ENCODE measurements at regions not wholly inside any gene's neighbourhood (a gene's known extent, or its start where the extent isn't known, plus 50 kb on each side); places are given as distances from the start of the nearest gene placed in this dataset.

DNA sequence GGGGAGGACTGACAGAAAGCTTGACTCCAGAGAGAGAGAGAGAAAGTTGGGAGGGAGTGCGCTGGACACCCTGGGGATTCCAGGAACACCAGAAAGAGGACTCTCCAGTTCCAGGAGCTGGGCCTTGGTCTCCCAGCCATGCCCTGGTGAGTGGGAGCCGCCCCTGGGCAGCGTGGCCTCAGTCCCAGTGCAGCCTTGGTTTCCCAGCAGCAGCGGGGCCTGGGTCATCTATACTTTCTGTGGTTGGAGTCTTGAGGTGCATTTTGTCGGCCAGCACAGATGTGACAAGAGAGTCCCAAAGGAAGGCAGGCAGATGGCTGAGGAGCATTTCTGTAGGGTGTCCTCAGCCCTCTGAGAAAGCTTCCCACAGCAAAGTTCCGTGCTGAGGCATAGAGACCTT lies 334.7 kb upstream of the ZNF32 start:
- Histone ChIP-seq H3K27ac (ENCODE audit: low read depth in 1 of 2, low read length in 2 of 2) (no peak overlapping the region), H3K27me3 (ENCODE audit: control insufficient read depth in 4 of 4, insufficient read depth in 4 of 4, low read length in 3 of 4) (no peaks in the 10 kb centered on the region), H3K36me3 (ENCODE audit: control insufficient read depth in 4 of 4, insufficient read depth in 3 of 4, low read depth in 1 of 4, low read length in 3 of 4) (no peaks in the 10 kb centered on the region), H3K9ac (ENCODE audit: low read depth in 1 of 2, low read length in 2 of 2) (no peak overlapping the region), H3K4me1 (ENCODE audit: control insufficient read depth in 4 of 4, insufficient read depth in 4 of 4, low read length in 3 of 4) (no peaks in the 10 kb centered on the region), H3K9me3 (ENCODE audit: control insufficient read depth in 4 of 4, low read length in 3 of 4) (peaks cover 0 to 6% (median 0%) of the 10 kb centered on the region in 4 donors), H3K4me3 (ENCODE audit: low read depth in 1 of 3, low read length in 3 of 3) (no peak overlapping the region)
- DNase-seq (ENCODE audit: low spot score): no peak
- 89% methylated on average over 6 of the region's 6 CpGs for WGBS
- TF ChIP-seq FOXA2 (IDR thresholded peaks at IDR 0.05) (no peak), TAF1 (conservative IDR thresholded peaks at IDR 0.05) (no peak)

DNA sequence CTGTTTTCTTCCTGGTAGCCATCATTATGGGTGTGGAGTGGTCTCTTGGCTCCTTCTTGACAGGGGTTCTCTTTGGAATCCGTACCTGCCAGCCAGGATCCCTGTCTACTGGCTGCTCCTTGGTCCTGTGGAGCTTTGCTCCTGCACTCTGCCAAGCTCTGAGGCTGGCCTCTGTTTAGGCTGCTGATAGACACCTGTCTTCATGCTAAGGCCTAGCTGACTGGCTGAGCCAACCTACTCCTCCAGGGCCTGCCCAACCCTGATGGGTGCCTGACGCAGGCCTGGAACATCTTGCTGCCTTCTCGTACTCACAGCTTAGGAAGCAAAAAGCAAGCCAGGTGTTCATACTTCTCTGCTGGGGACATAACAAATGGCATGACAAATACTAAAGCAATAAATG lies 333.6 kb upstream of the ZNF32 start:
- Histone ChIP-seq H3K4me3 (ENCODE audit: low read depth in 1 of 3, low read length in 3 of 3) (no peak overlapping the region), H3K9ac (ENCODE audit: low read depth in 1 of 2, low read length in 2 of 2) (no peak overlapping the region), H3K36me3 (ENCODE audit: control insufficient read depth in 4 of 4, insufficient read depth in 3 of 4, low read depth in 1 of 4, low read length in 3 of 4) (no peaks in the 10 kb centered on the region), H3K4me1 (ENCODE audit: control insufficient read depth in 4 of 4, insufficient read depth in 4 of 4, low read length in 3 of 4) (no peaks in the 10 kb centered on the region), H3K27me3 (ENCODE audit: control insufficient read depth in 4 of 4, insufficient read depth in 4 of 4, low read length in 3 of 4) (no peaks in the 10 kb centered on the region), H3K27ac (ENCODE audit: low read depth in 1 of 2, low read length in 2 of 2) (no peak overlapping the region), H3K9me3 (ENCODE audit: control insufficient read depth in 4 of 4, low read length in 3 of 4) (peaks cover 0 to 5% (median 0%) of the 10 kb centered on the region in 4 donors)
- 88% methylated on average over 3 of the region's 3 CpGs for WGBS
- DNase-seq (ENCODE audit: low spot score): no peak
- TF ChIP-seq, protein P1, sequence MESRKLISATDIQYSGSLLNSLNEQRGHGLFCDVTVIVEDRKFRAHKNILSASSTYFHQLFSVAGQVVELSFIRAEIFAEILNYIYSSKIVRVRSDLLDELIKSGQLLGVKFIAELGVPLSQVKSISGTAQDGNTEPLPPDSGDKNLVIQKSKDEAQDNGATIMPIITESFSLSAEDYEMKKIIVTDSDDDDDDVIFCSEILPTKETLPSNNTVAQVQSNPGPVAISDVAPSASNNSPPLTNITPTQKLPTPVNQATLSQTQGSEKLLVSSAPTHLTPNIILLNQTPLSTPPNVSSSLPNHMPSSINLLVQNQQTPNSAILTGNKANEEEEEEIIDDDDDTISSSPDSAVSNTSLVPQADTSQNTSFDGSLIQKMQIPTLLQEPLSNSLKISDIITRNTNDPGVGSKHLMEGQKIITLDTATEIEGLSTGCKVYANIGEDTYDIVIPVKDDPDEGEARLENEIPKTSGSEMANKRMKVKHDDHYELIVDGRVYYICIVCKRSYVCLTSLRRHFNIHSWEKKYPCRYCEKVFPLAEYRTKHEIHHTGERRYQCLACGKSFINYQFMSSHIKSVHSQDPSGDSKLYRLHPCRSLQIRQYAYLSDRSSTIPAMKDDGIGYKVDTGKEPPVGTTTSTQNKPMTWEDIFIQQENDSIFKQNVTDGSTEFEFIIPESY (IDR thresholded peaks at IDR 0.05): no peak
- no peak for TF ChIP-seq RXRA (IDR thresholded peaks at IDR 0.05)
- no peak for TF ChIP-seq FOXA1 (IDR thresholded peaks at IDR 0.05)
- TF ChIP-seq EGR1 (IDR thresholded peaks at IDR 0.05; ENCODE audit: low read depth in 2 of 2): no peak
- no peak for TF ChIP-seq FOXA2 (IDR thresholded peaks at IDR 0.05)
- TF ChIP-seq, protein P2, sequence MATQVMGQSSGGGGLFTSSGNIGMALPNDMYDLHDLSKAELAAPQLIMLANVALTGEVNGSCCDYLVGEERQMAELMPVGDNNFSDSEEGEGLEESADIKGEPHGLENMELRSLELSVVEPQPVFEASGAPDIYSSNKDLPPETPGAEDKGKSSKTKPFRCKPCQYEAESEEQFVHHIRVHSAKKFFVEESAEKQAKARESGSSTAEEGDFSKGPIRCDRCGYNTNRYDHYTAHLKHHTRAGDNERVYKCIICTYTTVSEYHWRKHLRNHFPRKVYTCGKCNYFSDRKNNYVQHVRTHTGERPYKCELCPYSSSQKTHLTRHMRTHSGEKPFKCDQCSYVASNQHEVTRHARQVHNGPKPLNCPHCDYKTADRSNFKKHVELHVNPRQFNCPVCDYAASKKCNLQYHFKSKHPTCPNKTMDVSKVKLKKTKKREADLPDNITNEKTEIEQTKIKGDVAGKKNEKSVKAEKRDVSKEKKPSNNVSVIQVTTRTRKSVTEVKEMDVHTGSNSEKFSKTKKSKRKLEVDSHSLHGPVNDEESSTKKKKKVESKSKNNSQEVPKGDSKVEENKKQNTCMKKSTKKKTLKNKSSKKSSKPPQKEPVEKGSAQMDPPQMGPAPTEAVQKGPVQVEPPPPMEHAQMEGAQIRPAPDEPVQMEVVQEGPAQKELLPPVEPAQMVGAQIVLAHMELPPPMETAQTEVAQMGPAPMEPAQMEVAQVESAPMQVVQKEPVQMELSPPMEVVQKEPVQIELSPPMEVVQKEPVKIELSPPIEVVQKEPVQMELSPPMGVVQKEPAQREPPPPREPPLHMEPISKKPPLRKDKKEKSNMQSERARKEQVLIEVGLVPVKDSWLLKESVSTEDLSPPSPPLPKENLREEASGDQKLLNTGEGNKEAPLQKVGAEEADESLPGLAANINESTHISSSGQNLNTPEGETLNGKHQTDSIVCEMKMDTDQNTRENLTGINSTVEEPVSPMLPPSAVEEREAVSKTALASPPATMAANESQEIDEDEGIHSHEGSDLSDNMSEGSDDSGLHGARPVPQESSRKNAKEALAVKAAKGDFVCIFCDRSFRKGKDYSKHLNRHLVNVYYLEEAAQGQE (IDR thresholded peaks at IDR 0.05): no peak
- TF ChIP-seq, protein P3, sequence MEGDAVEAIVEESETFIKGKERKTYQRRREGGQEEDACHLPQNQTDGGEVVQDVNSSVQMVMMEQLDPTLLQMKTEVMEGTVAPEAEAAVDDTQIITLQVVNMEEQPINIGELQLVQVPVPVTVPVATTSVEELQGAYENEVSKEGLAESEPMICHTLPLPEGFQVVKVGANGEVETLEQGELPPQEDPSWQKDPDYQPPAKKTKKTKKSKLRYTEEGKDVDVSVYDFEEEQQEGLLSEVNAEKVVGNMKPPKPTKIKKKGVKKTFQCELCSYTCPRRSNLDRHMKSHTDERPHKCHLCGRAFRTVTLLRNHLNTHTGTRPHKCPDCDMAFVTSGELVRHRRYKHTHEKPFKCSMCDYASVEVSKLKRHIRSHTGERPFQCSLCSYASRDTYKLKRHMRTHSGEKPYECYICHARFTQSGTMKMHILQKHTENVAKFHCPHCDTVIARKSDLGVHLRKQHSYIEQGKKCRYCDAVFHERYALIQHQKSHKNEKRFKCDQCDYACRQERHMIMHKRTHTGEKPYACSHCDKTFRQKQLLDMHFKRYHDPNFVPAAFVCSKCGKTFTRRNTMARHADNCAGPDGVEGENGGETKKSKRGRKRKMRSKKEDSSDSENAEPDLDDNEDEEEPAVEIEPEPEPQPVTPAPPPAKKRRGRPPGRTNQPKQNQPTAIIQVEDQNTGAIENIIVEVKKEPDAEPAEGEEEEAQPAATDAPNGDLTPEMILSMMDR (IDR thresholded peaks at IDR 0.05; ENCODE audit: low read depth, low read length, missing input control): no peak
- no peak for TF ChIP-seq GABPA (IDR thresholded peaks at IDR 0.05 in 1 of 2, conservative IDR thresholded peaks at IDR 0.05 in 1 of 2)
- no peak for TF ChIP-seq TAF1 (conservative IDR thresholded peaks at IDR 0.05)
- no peak for TF ChIP-seq NR2F2 (IDR thresholded peaks at IDR 0.05)
- no peak for TF ChIP-seq RAD21 (IDR thresholded peaks at IDR 0.05)
- TF ChIP-seq, protein P4, sequence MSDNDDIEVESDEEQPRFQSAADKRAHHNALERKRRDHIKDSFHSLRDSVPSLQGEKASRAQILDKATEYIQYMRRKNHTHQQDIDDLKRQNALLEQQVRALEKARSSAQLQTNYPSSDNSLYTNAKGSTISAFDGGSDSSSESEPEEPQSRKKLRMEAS (IDR thresholded peaks at IDR 0.05): no peak
- TF ChIP-seq HNF4A (conservative IDR thresholded peaks at IDR 0.05): no peak
- no peak for TF ChIP-seq JUND (IDR thresholded peaks at IDR 0.05)
- TF ChIP-seq, protein P5, sequence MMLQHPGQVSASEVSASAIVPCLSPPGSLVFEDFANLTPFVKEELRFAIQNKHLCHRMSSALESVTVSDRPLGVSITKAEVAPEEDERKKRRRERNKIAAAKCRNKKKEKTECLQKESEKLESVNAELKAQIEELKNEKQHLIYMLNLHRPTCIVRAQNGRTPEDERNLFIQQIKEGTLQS (IDR thresholded peaks at IDR 0.05): no peak
- no peak for TF ChIP-seq YY1 (IDR thresholded peaks at IDR 0.05)
- TF ChIP-seq HNF4G (IDR thresholded peaks at IDR 0.05): no peak
- no peak for TF ChIP-seq SP1 (IDR thresholded peaks at IDR 0.05)

Measured in liver (tissue), 8 donors.